ENCODE measurements at regions not wholly inside any gene's neighbourhood (a gene's known extent, or its start where the extent isn't known, plus 50 kb on each side); places are given as distances from the start of the nearest gene placed in this dataset.

- FAIRE-seq: no peak
Observed at GRCh38 chr4:129314781-129315180, 218.8 kb downstream of the C4orf33 start.

GRCh38 chr4:129322920-129323319 is 227.0 kb downstream of the C4orf33 start:
- no peak for TF ChIP-seq CTCF (IDR thresholded peaks at IDR 0.05; ENCODE audit: insufficient read depth, low read length, severe bottlenecking)
- Histone ChIP-seq H3K27me3 (ENCODE audit: control insufficient read depth, insufficient read depth, low read length) (no peaks in the 10 kb centered on the region), H3K36me3 (ENCODE audit: control insufficient read depth, insufficient read depth, low read length) (no peaks in the 10 kb centered on the region), H3K4me3 (ENCODE audit: low read depth, low read length) (no peak overlapping the region)
- no peak for FAIRE-seq
- no peak for DNase-seq (ENCODE audit: low read depth)

More at GRCh38 chr4:129314781-129315180, 218.8 kb downstream of the C4orf33 start:
- H3K4me3 ChIP-seq (ENCODE audit: low read depth, low read length): no peak overlapping the region
- H3K36me3 ChIP-seq (ENCODE audit: control insufficient read depth, insufficient read depth, low read length): no peaks in the 10 kb centered on the region
- H3K27me3 ChIP-seq (ENCODE audit: control insufficient read depth, insufficient read depth, low read length): no peaks in the 10 kb centered on the region
- TF ChIP-seq CTCF (IDR thresholded peaks at IDR 0.05; ENCODE audit: insufficient read depth, low read length, severe bottlenecking): no peak
- no peak for DNase-seq (ENCODE audit: low read depth)

- Histone ChIP-seq H3K27me3 (ENCODE audit: control insufficient read depth, insufficient read depth, low read length) (no peaks in the 10 kb centered on the region), H3K4me3 (ENCODE audit: low read depth, low read length) (no peak overlapping the region), H3K36me3 (ENCODE audit: control insufficient read depth, insufficient read depth, low read length) (no peaks in the 10 kb centered on the region)
- FAIRE-seq: no peak
- TF ChIP-seq CTCF (IDR thresholded peaks at IDR 0.05; ENCODE audit: insufficient read depth, low read length, severe bottlenecking): no peak
- no peak for DNase-seq (ENCODE audit: low read depth)
Observed at GRCh38 chr4:129323658-129324057, 227.7 kb downstream of the C4orf33 start.

GRCh38 chr4:129326571-129327460 is 230.9 kb downstream of the C4orf33 start:
- H3K4me3 ChIP-seq (ENCODE audit: low read depth, low read length): no peak overlapping the region
- no peaks in the 10 kb centered on the region for H3K36me3 ChIP-seq (ENCODE audit: control insufficient read depth, insufficient read depth, low read length)
- no peaks in the 10 kb centered on the region for H3K27me3 ChIP-seq (ENCODE audit: control insufficient read depth, insufficient read depth, low read length)
- DNase-seq (ENCODE audit: low read depth) (no peak), FAIRE-seq (no peak)
- TF ChIP-seq CTCF (IDR thresholded peaks at IDR 0.05; ENCODE audit: insufficient read depth, low read length, severe bottlenecking): no peak

GRCh38 chr4:129327637-129328036 is 231.7 kb downstream of the C4orf33 start:
- Histone ChIP-seq H3K36me3 (ENCODE audit: control insufficient read depth, insufficient read depth, low read length) (no peaks in the 10 kb centered on the region), H3K27me3 (ENCODE audit: control insufficient read depth, insufficient read depth, low read length) (no peaks in the 10 kb centered on the region), H3K4me3 (ENCODE audit: low read depth, low read length) (no peak overlapping the region)
- no peak for TF ChIP-seq CTCF (IDR thresholded peaks at IDR 0.05; ENCODE audit: insufficient read depth, low read length, severe bottlenecking)
- FAIRE-seq: no peak
- DNase-seq (ENCODE audit: low read depth): no peak
